Activated CD8-positive, alpha-beta memory T cell treated with anti-CD3 and anti-CD28 coated beads, Interleukin-2, amount 50 U/mL, for 48 hours (primary cell): ENCODE measurements at regions not wholly inside any gene's neighbourhood (a gene's known extent, or its start where the extent isn't known, plus 50 kb on each side); places are given as distances from the start of the nearest gene placed in this dataset.

Source experiments
- DNase-seq: peaks from one replicate; pipeline ENCODE4 v3.0.0-alpha.2; 2020

DNA sequence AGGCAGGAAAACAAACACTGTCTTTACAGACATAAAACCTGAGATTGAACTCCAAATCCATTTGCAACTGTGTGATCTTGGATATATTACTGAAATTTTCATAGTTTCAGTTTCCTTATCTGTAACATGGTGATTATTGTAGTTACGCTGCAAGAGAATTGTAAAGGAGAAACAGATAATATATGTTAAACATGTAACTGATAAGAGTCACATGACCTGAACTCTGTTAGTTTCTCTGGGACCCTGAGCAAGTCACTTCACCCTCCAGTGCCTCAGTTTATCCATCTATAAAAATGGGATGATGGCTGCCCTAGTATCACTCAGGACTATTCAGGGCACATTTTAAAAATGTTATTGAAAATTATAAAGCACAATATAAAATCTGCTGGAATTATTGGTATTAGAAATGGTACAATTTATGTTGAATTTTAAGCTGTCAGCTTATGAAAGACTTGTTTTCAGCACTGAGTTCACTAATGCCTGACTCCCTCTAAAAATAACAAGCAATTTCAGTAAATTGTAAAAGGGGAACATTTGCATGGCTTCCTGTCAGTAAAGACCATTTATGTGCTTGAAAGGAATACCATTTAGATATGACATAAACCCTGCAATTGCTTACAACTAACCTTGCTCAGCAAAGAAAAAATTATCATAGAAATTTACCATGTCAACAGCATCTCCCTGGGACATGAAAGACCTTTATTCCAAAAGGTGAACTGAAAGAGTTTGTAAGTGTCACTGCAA is 393.5 kb downstream of the RAD51AP2 start:
- no peak for DNase-seq

DNA sequence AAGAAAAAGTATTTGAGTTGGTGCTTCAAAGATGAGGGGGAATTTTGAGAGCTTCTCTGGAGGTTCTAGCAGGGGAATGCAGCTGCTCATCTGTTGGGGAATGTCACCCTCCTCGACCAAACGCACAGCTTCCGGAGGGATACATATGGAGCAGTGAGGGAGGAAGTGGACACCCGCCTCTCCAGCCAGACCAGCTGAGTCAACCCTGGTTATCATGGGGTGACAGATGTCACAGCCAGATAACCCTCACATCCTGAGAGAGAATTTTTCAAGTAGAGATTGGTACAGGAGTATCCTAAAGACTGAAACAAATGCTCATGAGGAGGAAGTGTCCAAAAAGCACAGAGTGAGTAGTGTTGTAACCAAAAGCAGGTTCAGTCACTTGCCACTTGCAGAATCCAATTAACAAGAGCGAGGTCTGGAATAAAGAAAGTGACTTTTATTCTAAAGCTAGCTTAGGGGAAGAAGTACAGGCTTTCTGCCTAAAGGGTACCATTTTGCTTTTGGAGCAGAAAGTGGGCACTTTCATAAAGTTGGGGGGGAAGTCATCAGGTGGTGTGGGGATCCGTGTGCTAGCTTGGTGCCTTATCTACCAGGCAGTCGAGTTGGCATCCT is 395.2 kb downstream of the RAD51AP2 start:
- DNase-seq = no peak

DNA sequence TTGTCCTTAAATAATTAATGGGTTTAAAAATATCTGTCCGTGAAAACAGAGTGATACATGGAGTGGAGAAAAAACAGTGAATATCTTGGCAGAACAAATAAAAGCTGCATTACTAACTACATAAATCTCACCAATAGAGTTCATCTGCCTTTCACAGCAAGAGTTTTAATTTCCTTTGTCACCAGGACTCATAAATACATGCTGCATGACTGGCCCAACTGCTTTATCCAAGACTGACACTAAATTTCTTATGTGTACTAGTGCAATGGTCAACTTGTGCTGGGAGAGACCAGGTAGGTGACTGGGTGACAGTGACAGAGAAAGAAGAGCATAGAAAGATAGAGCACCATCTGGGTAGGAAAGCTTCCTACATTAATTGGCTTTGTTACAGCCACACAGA is 402.8 kb downstream of the RAD51AP2 start:
- DNase-seq = no peak

DNA sequence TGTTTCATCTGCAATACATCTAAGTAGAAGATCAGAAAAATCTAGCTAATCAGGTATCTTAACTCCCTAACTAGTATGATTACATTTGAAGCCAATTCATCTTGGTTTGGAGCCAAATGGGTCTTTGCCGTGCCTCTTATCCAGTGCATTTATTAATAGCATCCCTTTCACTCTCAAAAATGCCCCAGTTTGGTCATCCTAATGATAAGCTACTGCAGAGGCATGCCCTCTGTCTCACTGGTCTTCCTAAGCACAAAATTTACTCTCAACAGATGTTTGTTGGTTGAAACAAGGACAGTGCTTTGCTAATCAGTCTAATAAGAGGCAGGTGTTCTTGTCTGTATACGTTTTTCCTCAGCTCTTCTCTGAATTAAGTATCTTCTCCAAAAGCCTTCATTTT is 403.2 kb downstream of the RAD51AP2 start:
- no peak for DNase-seq

DNA sequence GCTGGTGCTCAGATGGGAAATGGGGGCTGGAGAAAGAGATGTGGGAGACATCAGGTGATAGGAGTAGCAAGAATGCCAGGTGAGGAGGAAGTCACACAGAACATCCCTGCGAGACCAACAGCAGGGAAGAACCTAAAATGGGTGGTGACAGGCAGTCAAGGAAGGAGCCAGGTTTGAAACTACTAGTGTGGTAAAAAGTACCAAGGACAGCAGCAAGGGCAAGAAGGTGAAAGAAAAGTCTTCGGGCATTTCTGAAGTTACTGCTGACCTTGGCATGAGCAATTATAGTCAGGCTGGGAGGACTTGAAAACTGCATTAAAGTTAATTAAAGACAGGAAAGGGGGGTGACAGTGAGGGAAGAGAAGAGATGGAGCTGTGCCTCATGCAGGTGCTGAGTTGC is 410.4 kb downstream of the RAD51AP2 start:
- DNase-seq = no peak

DNA sequence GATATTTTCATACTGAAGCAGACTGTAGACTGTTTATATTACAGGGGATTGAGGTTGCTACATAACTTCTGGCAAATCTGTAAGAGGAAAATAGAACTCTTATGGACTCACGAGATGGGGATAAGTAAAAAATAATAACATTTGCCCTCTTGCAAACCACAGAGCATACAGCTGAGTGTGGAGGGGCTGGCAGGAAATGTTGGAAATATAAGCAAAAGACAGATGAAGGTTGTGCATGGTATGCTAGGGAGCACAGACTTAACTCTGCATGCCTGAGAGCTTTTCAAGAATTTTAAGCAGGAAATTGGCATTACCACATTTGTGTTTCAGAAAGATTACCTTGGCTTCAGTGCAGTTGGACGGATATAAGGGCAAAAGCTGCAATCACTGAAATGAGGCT is 411.1 kb downstream of the RAD51AP2 start:
- no peak for DNase-seq

DNA sequence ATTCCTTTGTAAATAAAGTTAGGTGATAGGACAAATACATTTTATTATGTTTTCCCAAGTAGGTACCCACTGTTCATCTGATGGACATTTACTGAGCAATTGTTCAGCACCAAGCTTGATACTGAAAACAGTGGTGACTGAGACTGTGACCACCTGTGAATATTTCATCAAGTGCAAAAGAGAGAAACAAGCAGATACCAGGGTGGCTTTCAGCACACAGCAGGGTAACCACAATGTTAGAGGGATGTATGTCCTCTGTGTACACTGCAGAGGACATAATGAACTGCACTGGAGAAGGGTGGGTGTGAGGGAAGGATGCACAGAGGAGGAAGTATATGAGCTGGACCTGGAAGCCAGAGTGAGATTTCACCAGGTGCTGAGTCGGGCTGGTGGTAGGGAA is 411.8 kb downstream of the RAD51AP2 start:
- DNase-seq = no peak

DNA sequence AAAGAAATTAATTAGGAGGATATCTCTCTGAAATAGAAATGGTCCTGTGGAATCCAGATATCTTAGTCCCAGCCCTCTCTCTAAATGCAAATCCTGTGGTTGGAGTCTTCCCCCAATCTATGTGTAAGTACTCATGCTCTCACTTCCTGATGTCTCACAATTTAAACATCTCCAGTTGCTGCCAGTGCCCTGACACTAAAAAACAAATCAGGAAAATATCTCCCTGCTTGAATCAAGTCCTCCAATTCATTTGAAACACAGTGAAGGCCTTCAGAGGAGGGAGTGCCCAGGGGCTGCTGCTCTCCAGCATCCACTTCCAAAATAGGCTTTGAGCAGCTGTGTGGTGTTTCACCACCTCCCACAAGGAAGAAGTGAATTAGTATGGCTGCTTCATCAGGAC is 413.8 kb downstream of the RAD51AP2 start:
- DNase-seq = no peak

DNA sequence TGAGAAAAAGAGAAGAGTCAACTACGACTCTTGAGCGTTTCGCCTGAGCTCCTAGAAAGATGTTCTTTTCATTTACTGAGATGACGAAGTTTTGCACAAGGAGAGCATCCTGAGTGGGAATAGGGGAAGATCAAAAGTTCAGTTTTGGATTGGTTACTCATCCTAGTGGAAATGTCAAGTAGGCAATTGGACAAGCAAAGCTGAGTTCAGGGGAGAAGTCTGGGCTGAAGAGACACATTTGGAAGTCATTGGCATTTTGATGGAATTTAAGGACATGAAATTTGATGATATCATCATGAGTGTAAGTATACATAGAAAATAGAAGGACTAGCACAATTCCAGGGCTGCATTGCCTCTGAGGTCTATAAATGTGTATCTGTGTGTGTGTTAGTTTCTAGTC is 416.6 kb downstream of the RAD51AP2 start:
- DNase-seq = no peak

DNA sequence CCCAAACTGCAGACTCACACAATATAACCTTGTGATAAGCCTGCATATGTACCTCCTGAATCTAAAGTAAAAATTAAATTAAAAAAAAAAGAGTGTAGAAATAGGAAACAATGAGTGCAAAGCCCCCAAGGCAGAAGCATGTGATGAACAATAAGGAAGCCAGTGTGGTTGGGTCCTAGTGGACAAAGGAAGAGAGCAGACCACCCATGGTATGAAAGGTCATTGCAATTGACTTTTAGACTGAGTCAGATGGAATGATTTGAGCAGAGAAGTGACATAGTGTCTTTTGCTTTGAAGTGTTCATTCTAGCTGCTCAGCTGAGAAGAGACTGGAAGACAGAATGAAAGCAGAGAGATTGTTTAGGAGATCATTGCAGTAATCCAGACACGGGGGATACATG is 417.1 kb downstream of the RAD51AP2 start:
- DNase-seq = no peak

DNA sequence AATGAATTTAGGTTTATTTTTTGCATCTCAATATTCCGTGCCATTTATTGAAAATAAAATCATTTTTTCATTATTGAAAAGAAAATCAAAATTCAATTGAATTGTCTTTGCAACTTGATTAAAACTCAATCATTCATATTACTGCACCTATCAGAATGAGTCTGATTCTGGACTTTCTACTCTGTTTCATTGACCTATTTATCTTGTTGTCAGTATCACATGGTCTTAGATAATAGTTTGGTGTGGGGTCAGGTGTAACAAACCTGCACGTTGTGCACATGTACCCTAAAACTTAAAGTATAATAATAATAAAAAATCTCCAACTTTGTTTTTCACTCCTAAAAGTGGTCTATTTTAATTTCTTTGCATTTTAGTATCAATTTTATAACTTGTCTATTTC is 422.9 kb downstream of the RAD51AP2 start:
- DNase-seq = no peak

DNA sequence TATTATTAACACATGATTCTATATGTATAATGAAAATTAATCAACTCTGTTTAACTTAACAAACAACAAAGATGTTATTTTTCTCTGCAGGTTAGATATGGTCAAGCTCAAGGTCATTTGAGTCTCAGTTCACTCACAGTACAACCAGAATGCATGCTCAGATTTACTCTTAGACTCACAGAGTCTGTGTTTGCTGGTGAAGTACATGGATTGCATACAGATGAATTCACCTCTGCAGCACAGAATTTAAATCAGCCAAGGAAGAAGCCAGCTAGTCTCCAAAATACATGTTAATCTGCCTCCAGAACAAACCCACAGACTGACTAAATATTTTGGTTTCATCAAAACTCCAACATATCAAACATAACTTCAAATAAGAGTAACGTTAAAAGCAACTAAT is 424.5 kb downstream of the RAD51AP2 start:
- no peak for DNase-seq

DNA sequence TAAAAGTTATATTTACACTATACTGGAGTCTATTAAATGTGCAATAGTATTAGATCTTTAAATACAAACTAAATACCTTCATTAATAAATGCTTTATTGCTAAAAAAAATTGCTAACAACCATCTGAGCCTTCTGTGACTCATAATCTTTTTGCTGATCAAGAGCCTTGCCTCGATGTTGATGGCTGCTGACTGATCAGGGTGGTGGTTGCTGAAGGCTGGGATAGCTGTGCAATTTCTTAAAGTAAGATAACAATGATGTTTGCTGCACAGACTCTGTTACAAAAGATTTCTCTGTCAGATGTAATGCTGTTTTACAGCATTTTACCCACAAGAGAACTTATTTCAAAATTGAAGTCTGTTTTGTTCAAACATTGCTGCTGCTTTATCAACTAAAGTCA is 421.4 kb upstream of the CYRIA start:
- no peak for DNase-seq

DNA sequence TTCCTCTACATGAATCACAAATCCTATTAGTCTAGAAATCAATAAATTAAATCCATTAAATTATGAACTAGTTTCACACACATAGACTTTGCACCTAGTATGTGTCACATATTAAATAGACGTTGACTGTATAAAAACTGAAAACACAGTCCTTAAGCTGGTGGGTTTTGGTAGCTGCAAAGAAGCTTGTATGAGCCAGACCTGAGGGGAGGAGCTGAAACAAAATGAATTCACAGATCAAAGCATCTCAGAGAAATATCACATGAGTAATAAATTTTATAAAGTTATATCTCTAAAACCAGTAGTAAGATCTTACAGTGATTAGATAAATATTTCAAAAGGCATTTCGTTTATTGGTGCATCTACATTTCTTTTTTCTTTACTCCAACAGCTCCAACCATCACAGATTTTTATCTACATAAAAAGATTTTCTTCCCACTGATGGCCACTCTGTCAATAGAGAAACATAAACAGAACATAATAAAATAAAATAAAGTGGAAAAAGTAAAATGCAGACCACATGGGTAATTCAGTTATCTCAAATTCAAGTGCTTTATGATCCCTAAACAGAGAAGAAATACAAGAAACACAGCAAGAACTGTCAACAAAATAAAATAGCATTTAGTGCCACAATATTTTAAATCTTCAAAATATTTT is 420.0 kb upstream of the CYRIA start:
- no peak for DNase-seq

DNA sequence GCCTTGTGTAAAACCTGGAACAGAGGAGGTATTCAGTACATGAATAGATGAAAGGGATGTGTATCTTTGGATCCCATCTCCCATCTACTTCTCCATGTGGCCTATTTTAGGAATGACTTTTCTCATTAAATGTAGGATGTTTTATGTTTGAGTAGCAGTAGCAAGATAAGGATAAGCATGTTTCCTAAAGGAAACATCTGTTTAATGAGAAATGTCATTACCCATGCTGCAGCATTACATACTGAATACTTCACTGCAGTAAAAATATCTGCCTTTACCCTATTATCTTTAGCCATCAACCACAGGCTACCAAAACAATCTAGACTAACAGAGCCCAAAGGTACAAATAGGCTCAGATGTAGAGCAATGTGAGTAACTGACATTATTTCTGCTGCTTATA is 419.2 kb upstream of the CYRIA start:
- no peak for DNase-seq

DNA sequence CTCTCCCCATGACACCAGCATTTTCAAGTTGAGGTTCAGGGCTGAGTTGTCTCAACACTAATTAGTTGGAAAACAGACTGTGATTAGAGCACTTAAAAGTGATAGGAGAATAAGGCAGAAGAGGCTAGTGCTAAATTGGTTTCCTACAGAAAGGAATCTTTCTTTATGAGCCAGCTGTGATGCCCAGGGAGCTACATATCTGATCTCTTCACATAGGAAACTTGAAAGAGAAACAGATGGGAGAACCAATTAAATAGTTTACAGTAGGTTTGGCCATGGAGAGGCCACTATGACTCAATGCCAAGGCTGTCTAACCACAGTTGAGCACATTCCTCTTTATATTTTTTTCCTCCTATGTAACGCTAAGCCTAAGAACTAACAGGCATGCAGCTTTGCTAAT is 418.3 kb upstream of the CYRIA start:
- no peak for DNase-seq

DNA sequence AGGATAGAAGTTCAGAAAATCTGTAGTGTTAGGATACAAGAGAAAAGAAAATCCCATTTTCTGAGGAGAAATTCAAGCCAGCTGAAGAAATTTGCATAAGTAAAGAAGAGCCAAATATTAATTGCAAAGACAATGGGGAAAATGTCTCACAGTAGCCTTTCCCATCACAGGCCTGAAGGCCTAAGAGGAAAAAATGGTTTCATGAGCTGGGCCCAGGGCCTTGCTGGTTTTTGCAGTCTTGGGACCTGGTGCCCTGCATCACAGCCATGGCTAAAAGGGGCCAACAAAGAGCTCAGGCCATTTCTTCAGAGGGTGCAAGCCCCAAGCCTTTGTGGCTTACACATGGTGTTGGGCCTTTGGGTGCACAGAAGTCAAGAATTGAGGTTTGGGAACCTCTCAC is 413.6 kb upstream of the CYRIA start:
- DNase-seq = no peak

DNA sequence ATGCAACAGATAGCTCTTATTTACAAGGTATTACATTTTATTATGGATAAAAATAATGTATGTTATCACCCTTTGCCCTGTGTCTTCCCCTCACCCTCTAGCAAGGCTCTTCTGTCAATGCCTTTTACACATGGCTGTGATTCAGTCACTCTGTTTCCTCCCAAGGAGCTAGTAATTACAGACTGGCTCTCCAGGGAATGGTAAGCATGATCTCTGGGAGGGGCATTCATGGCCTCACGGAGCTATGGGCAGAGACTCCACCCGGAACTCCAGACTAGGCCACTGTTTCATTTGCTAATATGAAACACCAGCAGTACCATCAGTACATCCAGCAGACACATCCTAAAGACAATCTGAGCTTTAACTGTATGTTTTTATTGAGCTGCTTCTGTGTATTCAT is 410.9 kb upstream of the CYRIA start:
- no peak for DNase-seq

DNA sequence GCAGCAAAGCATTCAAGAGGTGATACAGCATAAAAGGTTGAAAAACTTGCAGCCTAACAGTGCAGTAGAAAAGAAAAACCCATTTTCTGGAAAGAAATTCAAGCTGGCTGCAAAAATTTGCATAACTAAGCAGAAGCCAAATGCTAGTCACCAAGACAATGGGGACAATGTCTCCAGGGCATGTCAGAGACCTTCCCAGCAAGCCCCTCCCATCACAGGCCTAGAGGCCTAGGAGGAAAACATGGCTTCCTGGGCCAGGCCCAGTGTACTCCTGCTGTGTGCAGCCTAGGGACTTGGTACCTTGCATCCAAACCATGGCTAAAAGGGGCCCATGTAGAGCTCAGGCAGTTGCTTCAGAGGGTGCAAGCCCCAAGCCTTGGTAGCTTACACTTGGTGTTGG is 405.1 kb upstream of the CYRIA start:
- no peak for DNase-seq

DNA sequence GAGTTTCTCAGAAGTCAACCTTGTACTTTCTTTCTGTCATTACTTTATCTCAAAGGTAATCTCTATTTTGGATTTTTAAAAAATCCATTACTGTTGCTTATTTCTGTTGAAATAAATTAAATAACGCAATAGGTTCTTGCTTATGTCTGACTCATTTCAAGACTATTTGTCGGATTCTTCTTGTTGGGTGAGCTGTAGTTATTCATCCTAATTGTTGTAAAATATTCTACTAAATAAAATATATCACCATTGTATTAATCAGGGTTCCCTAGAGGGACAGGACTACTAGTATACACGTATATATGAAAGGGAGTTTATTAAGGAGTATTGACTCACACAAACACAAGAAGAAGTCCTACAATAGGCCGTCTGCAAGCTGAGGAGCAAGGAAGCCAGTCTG is 403.9 kb upstream of the CYRIA start:
- DNase-seq = no peak

DNA sequence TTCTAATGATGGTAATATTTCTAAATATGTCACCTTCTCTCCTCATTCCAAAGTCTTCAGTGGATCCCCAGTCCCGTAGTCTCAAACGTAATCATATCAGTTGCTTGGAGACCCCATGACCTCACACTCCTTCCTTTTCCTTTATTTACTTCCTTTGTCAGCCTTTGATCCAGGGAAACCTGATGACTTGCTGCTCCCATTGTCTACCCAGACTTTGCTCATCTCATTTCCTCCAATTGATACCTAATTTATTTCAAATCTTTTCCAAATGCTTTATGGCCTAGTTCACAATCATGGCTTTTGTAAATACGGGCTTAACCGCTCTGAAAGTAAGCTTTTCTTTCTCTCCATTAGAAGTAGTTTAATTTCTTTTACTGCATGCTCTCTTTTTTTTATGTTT is 402.4 kb upstream of the CYRIA start:
- no peak for DNase-seq

DNA sequence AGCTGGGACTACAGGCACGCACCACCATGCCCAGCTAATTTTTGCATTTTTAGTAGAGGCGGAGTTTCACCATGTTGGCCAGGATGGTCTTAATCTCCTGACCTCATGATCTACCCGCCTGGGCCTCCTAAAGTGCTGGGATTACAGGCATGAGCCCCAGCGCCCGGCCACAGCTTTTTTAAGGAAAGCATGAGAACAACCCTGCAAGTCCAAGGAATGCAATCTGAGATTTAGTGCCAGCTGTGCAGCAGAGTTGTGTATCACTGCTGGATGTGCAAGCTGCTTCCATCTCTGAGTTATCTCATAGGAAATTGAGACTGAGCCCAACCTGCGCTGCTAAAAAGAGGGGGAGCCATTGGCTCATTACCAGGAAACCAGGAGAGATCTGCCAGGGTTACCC is 399.9 kb upstream of the CYRIA start:
- DNase-seq = no peak

DNA sequence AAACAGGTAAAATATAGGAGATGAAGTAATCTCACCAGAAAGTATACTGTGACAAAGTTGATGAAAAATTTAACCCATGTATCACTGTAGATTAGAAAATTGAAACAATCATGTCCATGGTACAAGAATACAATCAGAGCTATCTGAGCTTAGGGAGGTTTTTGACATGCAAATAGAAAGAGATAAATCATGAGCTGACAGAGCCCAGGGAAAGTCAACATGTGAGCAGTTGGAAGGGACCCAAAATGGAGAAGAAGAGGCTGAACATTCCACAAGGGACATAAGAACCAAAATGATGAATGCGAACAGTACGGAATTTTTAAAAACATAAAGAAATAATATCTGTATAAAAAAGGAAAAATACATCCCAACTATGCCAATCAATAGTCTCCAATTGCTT is 395.4 kb upstream of the CYRIA start:
- DNase-seq = no peak

DNA sequence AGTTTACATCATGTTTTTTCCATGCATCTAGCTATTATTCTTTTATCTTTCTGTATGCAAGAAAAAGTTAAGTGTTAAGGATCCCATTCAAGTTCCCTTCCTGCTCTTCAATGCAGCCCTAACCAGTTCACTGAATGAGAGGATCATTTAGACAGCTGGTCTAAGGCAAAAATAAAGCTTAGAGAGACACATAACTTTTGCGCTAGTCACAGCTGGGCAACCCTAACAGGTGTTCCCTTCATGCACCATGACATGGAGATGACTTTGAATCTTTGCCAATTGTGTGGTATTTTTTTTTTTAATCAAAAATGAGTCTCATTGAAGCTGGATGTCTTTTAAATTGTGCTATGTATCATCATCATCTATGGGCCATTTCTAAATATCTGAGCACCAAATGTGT is 393.8 kb upstream of the CYRIA start:
- no peak for DNase-seq
